ENCODE measurements at regions not wholly inside any gene's neighbourhood (a gene's known extent, or its start where the extent isn't known, plus 50 kb on each side); places are given as distances from the start of the nearest gene placed in this dataset.

GRCh38 chr17:34813290-34813689 lies 148.0 kb downstream of the CCT6B start:
- Mint-ChIP-seq H3K27ac (no peak overlapping the region), H3K9me3 (no peaks in the 10 kb centered on the region), H3K27me3 (peaks cover under 1% of the 10 kb centered on the region), H3K4me3 (no peak overlapping the region), H3K36me3 (ENCODE audit: low read depth) (no peaks in the 10 kb centered on the region), H3K4me1 (ENCODE audit: low read depth) (no peaks in the 10 kb centered on the region)

GRCh38 chr17:34811561-34811960 lies 149.7 kb downstream of the CCT6B start:
- Mint-ChIP-seq H3K4me1 (ENCODE audit: low read depth) (no peaks in the 10 kb centered on the region), H3K27ac (no peak overlapping the region), H3K27me3 (peaks cover 6% of the 10 kb centered on the region), H3K4me3 (no peak overlapping the region), H3K9me3 (no peaks in the 10 kb centered on the region), H3K36me3 (ENCODE audit: low read depth) (no peaks in the 10 kb centered on the region)

- no peaks in the 10 kb centered on the region for H3K9me3 Mint-ChIP-seq
- H3K27ac Mint-ChIP-seq, result no peak overlapping the region
- H3K27me3 Mint-ChIP-seq, result peaks cover 18% of the 10 kb centered on the region
- H3K36me3 Mint-ChIP-seq (ENCODE audit: low read depth), result no peaks in the 10 kb centered on the region
- no peaks in the 10 kb centered on the region for H3K4me1 Mint-ChIP-seq (ENCODE audit: low read depth)
- no peak overlapping the region for H3K4me3 Mint-ChIP-seq
These were observed 160.6 kb downstream of the CCT6B start for GRCh38 chr17:34800661-34801060.

GRCh38 chr17:34799751-34800150 lies 161.5 kb downstream of the CCT6B start:
- no peak overlapping the region for H3K4me3 Mint-ChIP-seq
- no peaks in the 10 kb centered on the region for H3K9me3 Mint-ChIP-seq
- no peaks in the 10 kb centered on the region for H3K4me1 Mint-ChIP-seq (ENCODE audit: low read depth)
- H3K27me3 Mint-ChIP-seq, result peaks cover 18% of the 10 kb centered on the region
- no peak overlapping the region for H3K27ac Mint-ChIP-seq
- H3K36me3 Mint-ChIP-seq (ENCODE audit: low read depth), result no peaks in the 10 kb centered on the region

GRCh38 chr17:34798581-34798980 lies 162.7 kb downstream of the CCT6B start:
- Mint-ChIP-seq H3K27ac (no peak overlapping the region), H3K4me1 (ENCODE audit: low read depth) (no peaks in the 10 kb centered on the region), H3K4me3 (no peak overlapping the region), H3K27me3 (peaks cover 18% of the 10 kb centered on the region), H3K36me3 (ENCODE audit: low read depth) (no peaks in the 10 kb centered on the region), H3K9me3 (no peaks in the 10 kb centered on the region)

- peaks cover 18% of the 10 kb centered on the region for H3K27me3 Mint-ChIP-seq
- no peaks in the 10 kb centered on the region for H3K9me3 Mint-ChIP-seq
- H3K4me3 Mint-ChIP-seq, result no peak overlapping the region
- no peaks in the 10 kb centered on the region for H3K36me3 Mint-ChIP-seq (ENCODE audit: low read depth)
- no peak overlapping the region for H3K27ac Mint-ChIP-seq
- no peaks in the 10 kb centered on the region for H3K4me1 Mint-ChIP-seq (ENCODE audit: low read depth)
These were observed 163.5 kb downstream of the CCT6B start for GRCh38 chr17:34797720-34798119.

GRCh38 chr17:34793231-34793908 lies 167.9 kb downstream of the CCT6B start:
- no peak overlapping the region for H3K4me3 Mint-ChIP-seq

GRCh38 chr17:34788696-34789095 lies 172.6 kb downstream of the CCT6B start:
- H3K27ac Mint-ChIP-seq, result no peak overlapping the region
- H3K4me3 Mint-ChIP-seq, result no peak overlapping the region
- no peaks in the 10 kb centered on the region for H3K36me3 Mint-ChIP-seq (ENCODE audit: low read depth)
- H3K27me3 Mint-ChIP-seq, result peaks cover 4% of the 10 kb centered on the region
- no peaks in the 10 kb centered on the region for H3K9me3 Mint-ChIP-seq
- no peaks in the 10 kb centered on the region for H3K4me1 Mint-ChIP-seq (ENCODE audit: low read depth)

More at GRCh38 chr17:34793231-34793908, 167.9 kb downstream of the CCT6B start:
- H3K27me3 Mint-ChIP-seq, result peaks cover 7% of the 10 kb centered on the region
- H3K36me3 Mint-ChIP-seq (ENCODE audit: low read depth), result no peaks in the 10 kb centered on the region
- H3K4me1 Mint-ChIP-seq (ENCODE audit: low read depth), result no peaks in the 10 kb centered on the region
- H3K9me3 Mint-ChIP-seq, result no peaks in the 10 kb centered on the region
- no peak overlapping the region for H3K27ac Mint-ChIP-seq

GRCh38 chr17:34784526-34784925 lies 176.7 kb downstream of the CCT6B start:
- Mint-ChIP-seq H3K4me3 (no peak overlapping the region), H3K4me1 (ENCODE audit: low read depth) (no peaks in the 10 kb centered on the region), H3K9me3 (no peaks in the 10 kb centered on the region), H3K27ac (no peak overlapping the region), H3K27me3 (no peaks in the 10 kb centered on the region), H3K36me3 (ENCODE audit: low read depth) (no peaks in the 10 kb centered on the region)

GRCh38 chr17:34782271-34782670 lies 179.0 kb downstream of the CCT6B start:
- Mint-ChIP-seq H3K27ac (no peak overlapping the region), H3K9me3 (no peaks in the 10 kb centered on the region), H3K4me3 (no peak overlapping the region)

GRCh38 chr17:34781571-34782108 lies 179.6 kb downstream of the CCT6B start:
- Mint-ChIP-seq H3K36me3 (ENCODE audit: low read depth) (no peaks in the 10 kb centered on the region), H3K4me1 (ENCODE audit: low read depth) (no peaks in the 10 kb centered on the region), H3K27me3 (peaks cover 6% of the 10 kb centered on the region), H3K27ac (no peak overlapping the region), H3K9me3 (no peaks in the 10 kb centered on the region), H3K4me3 (no peak overlapping the region)

More at GRCh38 chr17:34782271-34782670, 179.0 kb downstream of the CCT6B start:
- H3K4me1 Mint-ChIP-seq (ENCODE audit: low read depth), result no peaks in the 10 kb centered on the region
- H3K36me3 Mint-ChIP-seq (ENCODE audit: low read depth), result no peaks in the 10 kb centered on the region
- H3K27me3 Mint-ChIP-seq, result peaks cover 3% of the 10 kb centered on the region

GRCh38 chr17:34781071-34781470 lies 180.2 kb downstream of the CCT6B start:
- Mint-ChIP-seq H3K36me3 (ENCODE audit: low read depth) (no peaks in the 10 kb centered on the region), H3K27me3 (peaks cover 6% of the 10 kb centered on the region), H3K4me3 (no peak overlapping the region), H3K4me1 (ENCODE audit: low read depth) (no peaks in the 10 kb centered on the region), H3K9me3 (no peaks in the 10 kb centered on the region), H3K27ac (no peak overlapping the region)

GRCh38 chr17:34780438-34780837 lies 180.8 kb downstream of the CCT6B start:
- Mint-ChIP-seq H3K4me1 (ENCODE audit: low read depth) (no peaks in the 10 kb centered on the region), H3K36me3 (ENCODE audit: low read depth) (no peaks in the 10 kb centered on the region), H3K4me3 (no peak overlapping the region), H3K9me3 (no peaks in the 10 kb centered on the region), H3K27ac (no peak overlapping the region), H3K27me3 (peaks cover 6% of the 10 kb centered on the region)

GRCh38 chr17:34776456-34777443 lies 184.5 kb downstream of the CCT6B start:
- Mint-ChIP-seq H3K4me3 (no peak overlapping the region), H3K9me3 (no peaks in the 10 kb centered on the region), H3K27me3 (peaks cover 19% of the 10 kb centered on the region), H3K27ac (no peak overlapping the region), H3K36me3 (ENCODE audit: low read depth) (no peaks in the 10 kb centered on the region), H3K4me1 (ENCODE audit: low read depth) (no peaks in the 10 kb centered on the region)

GRCh38 chr17:34773036-34773435 lies 188.2 kb downstream of the CCT6B start:
- H3K4me3 Mint-ChIP-seq, result no peak overlapping the region
- H3K4me1 Mint-ChIP-seq (ENCODE audit: low read depth), result no peaks in the 10 kb centered on the region
- no peaks in the 10 kb centered on the region for H3K36me3 Mint-ChIP-seq (ENCODE audit: low read depth)
- H3K9me3 Mint-ChIP-seq, result no peaks in the 10 kb centered on the region
- peaks cover 26% of the 10 kb centered on the region for H3K27me3 Mint-ChIP-seq
- H3K27ac Mint-ChIP-seq, result no peak overlapping the region
